PC-3 (cell line): ENCODE measurements at regions not wholly inside any gene's neighbourhood (a gene's known extent, or its start where the extent isn't known, plus 50 kb on each side); places are given as distances from the start of the nearest gene placed in this dataset.

Experiments
- ATAC-seq: fragments of 200-7000 bp; cut with Tn5 transposase; 2 replicates; pipeline ENCODE4 v1.9.1; 2020; ENCODE audit warnings: mild to moderate bottlenecking, moderate library complexity
- BruUV-seq: library from RNA; stranded (reverse); fragments of 400-500 nt; replicated peaks from 2 replicates; lab custom pipeline; 2021; lab: Mats Ljungman, UMichigan
- CTCF ChIA-PET: fragments of 300-600 bp; sonication (Branson Sonifier 250); formaldehyde crosslinking; loops from one replicate; lab custom pipeline; 2022; ENCODE audit warnings: antibody characterized with exemption; lab: Charles Lee
- POLR2A ChIA-PET: fragments of 300-600 bp; sonication (Branson Sonifier 250); formaldehyde crosslinking; loops from one replicate; lab custom pipeline; 2022; ENCODE audit warnings: antibody characterized with exemption; ENCODE audit not compliant: unreplicated experiment; lab: Charles Lee
- DNase-seq: peaks from one replicate; pipeline ENCODE4 v3.0.0-alpha.2; 2015
- H2AFZ ChIP-seq: fragments of 300-600 bp; sonication (generic); 2 replicates; pipeline ENCODE4 v1.6.0; 2016; ENCODE audit warnings: antibody characterized with exemption, low read length
- H3F3A ChIP-seq: fragments of 300-600 bp; sonication (generic); one replicate; pipeline ENCODE4 v1.6.0; 2017; ENCODE audit warnings: antibody characterized with exemption, low read length, control low read depth, mild to moderate bottlenecking; ENCODE audit not compliant: unreplicated experiment
- H3K27ac ChIP-seq: fragments of 300-600 bp; sonication (generic); 2 replicates; pipeline ENCODE4 v1.5.1; 2016; ENCODE audit warnings: mild to moderate bottlenecking, low read length
- H3K27me3 ChIP-seq: fragments of 300-600 bp; sonication (generic); 2 replicates; pipeline ENCODE4 v1.6.1; 2016; ENCODE audit warnings: low read length, mixed read lengths
- H3K36me3 ChIP-seq: fragments of 300-600 bp; sonication (generic); 2 replicates; pipeline ENCODE4 v1.6.1; 2016; ENCODE audit warnings: low read depth, mixed run types, low read length, mixed read lengths
- H3K4me1 ChIP-seq: fragments of 300-600 bp; sonication (generic); 2 replicates; pipeline ENCODE4 v1.5.1; 2016; ENCODE audit warnings: low read length; ENCODE audit not compliant: insufficient read depth
- H3K4me2 ChIP-seq: fragments of 300-600 bp; sonication (generic); 2 replicates; pipeline ENCODE4 v1.6.0; 2016; ENCODE audit warnings: low read length
- H3K4me3 ChIP-seq: fragments of 300-600 bp; sonication (generic); 2 replicates; pipeline ENCODE4 v1.5.1; 2016; ENCODE audit warnings: mild to moderate bottlenecking, low read length, mixed read lengths
- H3K79me2 ChIP-seq: fragments of 300-600 bp; sonication (generic); 2 replicates; pipeline ENCODE4 v1.6.1; 2017; ENCODE audit warnings: low read length, mixed read lengths
- H3K9ac ChIP-seq: fragments of 300-600 bp; sonication (generic); 2 replicates; pipeline ENCODE4 v1.6.0; 2016; ENCODE audit warnings: mild to moderate bottlenecking, low read length
- H3K9me2 ChIP-seq: fragments of 300-600 bp; sonication (generic); replicated peaks from 2 replicates; pipeline ENCODE4 v1.6.1; 2016; ENCODE audit warnings: mixed run types, low read length, mixed read lengths
- H3K9me3 ChIP-seq: fragments of 300-600 bp; sonication (generic); 2 replicates; pipeline ENCODE4 v1.6.1; 2016; ENCODE audit warnings: low read length, mixed read lengths
- H4K20me1 ChIP-seq: fragments of 300-600 bp; sonication (generic); 2 replicates; pipeline ENCODE4 v1.6.1; 2016; ENCODE audit warnings: low read length, mixed read lengths
- EZH2 ChIP-seq: fragments of 300-600 bp; sonication (generic); IDR thresholded peaks from one replicate; pipeline ENCODE4 v1.6.1; 2017; ENCODE audit warnings: antibody characterized with exemption, mild to moderate bottlenecking, low read length; ENCODE audit not compliant: unreplicated experiment
- EZH2phosphoT487 ChIP-seq: fragments of 300-600 bp; sonication (generic); IDR thresholded peaks from 2 replicates; pipeline ENCODE4 v1.6.1; 2018; ENCODE audit warnings: mild to moderate bottlenecking, antibody characterized with exemption, low read length, borderline replicate concordance
- intact Hi-C: fragments of 100-400 bp; cut with micrococcal nuclease; formaldehyde crosslinking; loops from 2 replicates; pipeline ENCODE4 v1.9.0; 2023
- TF ChIP-seq, protein P1 (sequence below): fragments of 300-600 bp; sonication (generic); conservative IDR thresholded peaks from 2 replicates; pipeline ENCODE4 v1.5.1; 2017; ENCODE audit warnings: antibody characterized with exemption, low read depth, mild to moderate bottlenecking, low read length

DNA sequence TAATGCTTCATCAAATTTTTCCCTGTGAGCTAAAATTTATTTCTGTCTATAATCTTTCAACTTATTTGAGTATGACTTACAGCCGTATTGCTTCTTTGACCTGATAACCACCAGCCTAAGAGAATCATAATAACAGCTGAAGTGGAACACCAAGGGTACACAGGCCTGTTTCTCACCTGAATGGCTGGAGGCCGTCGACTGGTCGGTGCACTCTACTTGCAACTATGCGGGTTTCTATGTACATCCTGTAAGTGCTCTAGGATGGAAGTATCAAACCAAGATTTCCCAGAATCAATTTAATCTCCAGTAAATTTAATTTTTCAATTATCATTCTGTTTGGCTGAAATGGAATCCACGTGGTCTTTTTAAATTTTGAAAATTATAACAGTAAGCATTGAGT is 504.8 kb upstream of the PHF14 start:
- DNase-seq (no peak), ATAC-seq (no peak)
- Histone ChIP-seq H3K9me2 (no peaks in the 10 kb centered on the region), H3K9me3 (0 out of 2 replicates have a peak, but pooled peaks cover 3% of the 10 kb centered on the region), H3K27me3 (no peaks in the 10 kb centered on the region), H3F3A (no peaks in the 10 kb centered on the region), H3K4me3 (no peak overlapping the region), H3K27ac (no peak overlapping the region), H3K36me3 (no peaks in the 10 kb centered on the region), H3K79me2 (no peaks in the 10 kb centered on the region), H4K20me1 (no peaks in the 10 kb centered on the region), H2AFZ (no peak overlapping the region), H3K9ac (no peak overlapping the region), H3K4me1 (no peaks in the 10 kb centered on the region), H3K4me2 (no peak overlapping the region)
- ChIA-PET CTCF (no interaction called here), POLR2A (no interaction called here)
- no TSS peak for BruUV-seq
- intact Hi-C loops, result no loop called here
- TF ChIP-seq, protein P1, sequence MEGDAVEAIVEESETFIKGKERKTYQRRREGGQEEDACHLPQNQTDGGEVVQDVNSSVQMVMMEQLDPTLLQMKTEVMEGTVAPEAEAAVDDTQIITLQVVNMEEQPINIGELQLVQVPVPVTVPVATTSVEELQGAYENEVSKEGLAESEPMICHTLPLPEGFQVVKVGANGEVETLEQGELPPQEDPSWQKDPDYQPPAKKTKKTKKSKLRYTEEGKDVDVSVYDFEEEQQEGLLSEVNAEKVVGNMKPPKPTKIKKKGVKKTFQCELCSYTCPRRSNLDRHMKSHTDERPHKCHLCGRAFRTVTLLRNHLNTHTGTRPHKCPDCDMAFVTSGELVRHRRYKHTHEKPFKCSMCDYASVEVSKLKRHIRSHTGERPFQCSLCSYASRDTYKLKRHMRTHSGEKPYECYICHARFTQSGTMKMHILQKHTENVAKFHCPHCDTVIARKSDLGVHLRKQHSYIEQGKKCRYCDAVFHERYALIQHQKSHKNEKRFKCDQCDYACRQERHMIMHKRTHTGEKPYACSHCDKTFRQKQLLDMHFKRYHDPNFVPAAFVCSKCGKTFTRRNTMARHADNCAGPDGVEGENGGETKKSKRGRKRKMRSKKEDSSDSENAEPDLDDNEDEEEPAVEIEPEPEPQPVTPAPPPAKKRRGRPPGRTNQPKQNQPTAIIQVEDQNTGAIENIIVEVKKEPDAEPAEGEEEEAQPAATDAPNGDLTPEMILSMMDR, result no peak
- no peak for TF ChIP-seq EZH2
- no peak for TF ChIP-seq EZH2phosphoT487

DNA sequence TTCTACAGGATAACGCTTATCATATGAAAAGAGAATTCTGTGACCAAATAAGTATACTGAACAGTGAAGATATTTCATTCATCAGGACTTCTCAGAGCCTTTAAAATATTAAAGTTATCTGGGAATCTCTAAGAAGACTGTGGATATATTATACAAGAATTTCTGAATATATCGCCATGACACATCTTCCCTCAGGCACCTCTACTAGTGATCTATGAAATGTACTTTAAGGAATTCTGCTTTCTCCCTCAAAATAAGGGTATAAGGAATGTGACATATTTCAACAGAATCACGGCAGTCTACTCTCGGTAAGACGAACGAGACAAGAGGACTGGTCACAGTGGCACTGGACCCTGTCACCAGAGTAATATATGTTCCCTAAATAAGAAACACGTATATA is 504.2 kb upstream of the PHF14 start:
- ChIA-PET POLR2A (no interaction called here), CTCF (no interaction called here)
- Histone ChIP-seq H4K20me1 (no peaks in the 10 kb centered on the region), H3K27me3 (no peaks in the 10 kb centered on the region), H3K27ac (no peak overlapping the region), H3K79me2 (no peaks in the 10 kb centered on the region), H3K4me1 (no peaks in the 10 kb centered on the region), H2AFZ (no peak overlapping the region), H3K9me2 (no peaks in the 10 kb centered on the region), H3K4me3 (no peak overlapping the region), H3K9me3 (0 out of 2 replicates have a peak, but pooled peaks cover 3% of the 10 kb centered on the region), H3F3A (no peaks in the 10 kb centered on the region), H3K9ac (no peak overlapping the region), H3K36me3 (no peaks in the 10 kb centered on the region), H3K4me2 (no peak overlapping the region)
- intact Hi-C loops, result no loop called here
- DNase-seq (no peak), ATAC-seq (no peak)
- no TSS peak for BruUV-seq
- no peak for TF ChIP-seq EZH2
- TF ChIP-seq, protein P1, result no peak
- no peak for TF ChIP-seq EZH2phosphoT487

DNA sequence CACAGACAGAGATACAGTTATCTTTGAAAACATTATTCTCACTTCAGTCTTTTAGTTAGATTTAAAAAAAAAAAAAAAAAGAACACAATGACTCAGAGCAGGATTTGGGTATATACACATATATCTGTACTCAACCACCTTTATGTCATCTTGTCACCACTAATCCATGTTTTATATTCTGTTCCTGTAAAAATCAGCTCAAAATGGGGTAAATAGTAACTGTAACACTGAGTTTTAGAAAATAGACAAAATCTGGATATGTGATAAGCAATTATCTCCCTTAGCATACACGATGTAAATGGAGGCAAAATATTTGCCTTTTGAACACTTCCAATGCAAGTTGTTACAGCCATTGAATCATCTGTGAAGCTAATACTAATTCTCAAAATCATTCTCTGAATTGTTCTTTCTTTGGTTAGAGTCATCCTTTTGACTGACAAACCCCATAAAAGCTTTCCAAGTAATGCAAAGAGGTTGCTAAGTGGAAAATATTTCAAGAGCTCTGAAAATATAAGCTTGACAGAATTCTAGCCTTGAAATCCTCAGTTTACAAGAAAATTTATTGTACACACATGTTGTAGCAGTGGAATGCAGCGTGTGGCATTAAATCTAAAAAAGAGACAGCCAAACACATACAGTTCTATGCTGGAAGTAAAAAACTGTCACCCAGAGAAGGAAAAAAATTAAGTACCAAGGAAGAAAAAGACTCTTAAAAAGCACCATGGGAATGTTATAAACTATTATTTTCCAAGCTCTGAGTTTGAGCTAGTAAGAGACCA is 502.2 kb upstream of the PHF14 start:
- no peak overlapping the region for H2AFZ ChIP-seq
- intact Hi-C loops, result no loop called here
- no TSS peak for BruUV-seq

More for the DNA sequence above, 502.2 kb upstream of the PHF14 start:
- H3K9ac ChIP-seq, result no peak overlapping the region
- H3K79me2 ChIP-seq, result no peaks in the 10 kb centered on the region
- CTCF ChIA-PET, result no interaction called here
- no peak for ATAC-seq
- DNase-seq, result no peak
- no peak overlapping the region for H3K4me3 ChIP-seq
- H3K9me2 ChIP-seq, result no peaks in the 10 kb centered on the region
- no peaks in the 10 kb centered on the region for H4K20me1 ChIP-seq
- H3F3A ChIP-seq, result no peaks in the 10 kb centered on the region
- H3K27ac ChIP-seq, result no peak overlapping the region
- H3K4me1 ChIP-seq, result no peaks in the 10 kb centered on the region
- no peak overlapping the region for H3K4me2 ChIP-seq
- no peak for TF ChIP-seq EZH2phosphoT487
- POLR2A ChIA-PET, result no interaction called here
- H3K27me3 ChIP-seq, result no peaks in the 10 kb centered on the region
- no peaks in the 10 kb centered on the region for H3K36me3 ChIP-seq
- H3K9me3 ChIP-seq, result 0 out of 2 replicates have a peak, but pooled peaks cover 3% of the 10 kb centered on the region
